ENCODE measurements at regions not wholly inside any gene's neighbourhood (a gene's known extent, or its start where the extent isn't known, plus 50 kb on each side); places are given as distances from the start of the nearest gene placed in this dataset.
"Not testable (repeated sequence)": the region's sequence is repeated elsewhere in the genome, so short reads cannot be mapped to it uniquely, and the experiment has no call there.

DNA sequence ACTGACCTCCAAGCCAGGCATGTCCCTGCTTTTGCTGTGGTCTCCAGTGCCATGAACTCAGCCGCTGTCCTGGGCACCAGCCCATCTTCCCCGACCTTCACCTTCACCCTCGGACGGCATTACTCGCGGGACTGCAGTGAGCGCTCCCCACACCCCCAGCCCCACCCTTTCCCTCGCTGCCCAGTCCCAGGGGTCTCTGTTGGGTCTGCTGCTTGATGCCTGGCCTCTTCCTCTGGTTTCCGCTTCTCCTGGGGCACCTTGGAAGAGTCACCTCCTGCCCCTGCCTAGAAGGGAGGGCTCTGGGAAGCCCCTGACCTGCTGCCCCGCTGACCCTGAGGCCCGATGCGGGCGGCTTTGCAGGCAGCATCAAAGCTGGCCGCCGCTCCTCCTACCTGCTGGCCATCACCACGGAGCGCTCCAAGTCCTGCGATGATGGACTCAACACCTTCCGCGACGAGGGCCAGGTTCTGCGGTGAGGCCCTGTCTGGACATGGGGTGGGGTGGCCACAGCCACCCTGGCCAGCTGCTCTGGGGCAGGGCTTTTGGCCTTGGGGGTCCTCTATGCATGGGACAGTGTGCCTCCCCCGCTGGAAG, 102.3 kb downstream of the ZNF267 start:
- H3K4me3 ChIP-seq (ENCODE audit: low read depth, low read length); DNase-seq (ENCODE audit: low read depth): not testable (repeated sequence)

DNA sequence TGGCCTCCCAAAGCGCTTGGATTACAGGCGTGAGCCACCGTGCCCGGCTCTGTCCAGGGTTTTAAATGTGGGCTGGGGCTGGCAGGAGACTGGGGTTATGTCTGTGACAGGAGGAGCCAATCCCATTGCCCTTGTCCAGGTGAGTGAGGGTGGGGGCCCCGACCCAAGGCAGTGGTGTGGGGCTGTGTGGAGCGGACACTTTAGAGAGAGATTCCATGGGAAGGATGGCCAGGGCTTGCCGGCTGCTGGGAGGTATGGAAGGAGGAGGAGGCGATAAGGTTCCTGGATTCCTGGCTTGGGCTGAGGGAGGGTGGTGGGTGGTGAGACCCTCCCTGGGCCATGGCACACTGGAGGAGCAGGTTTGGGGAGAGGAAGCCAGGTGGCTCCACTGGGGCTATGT, 104.9 kb downstream of the ZNF267 start:
- DNase-seq (ENCODE audit: low read depth) = not testable (repeated sequence)

DNA sequence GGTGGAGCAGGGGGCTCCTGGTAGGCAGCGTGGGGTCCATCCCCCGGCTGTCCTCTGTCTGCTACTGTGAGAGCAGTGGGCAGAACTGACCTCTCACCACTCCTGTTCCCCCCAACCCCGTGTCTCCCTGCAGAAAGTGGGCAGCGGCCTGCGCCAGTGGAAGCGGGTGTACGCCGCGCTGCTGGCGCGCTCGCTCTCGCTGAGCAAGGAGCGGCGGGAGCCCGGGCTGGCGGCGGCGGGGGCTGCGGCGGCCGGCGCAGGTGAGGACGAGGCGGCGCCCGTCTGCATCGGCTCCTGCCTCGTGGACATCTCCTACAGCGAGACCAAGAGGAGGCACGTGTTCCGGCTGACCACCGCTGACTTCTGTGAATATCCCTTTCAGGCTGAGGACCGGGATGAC, 108.1 kb downstream of the ZNF267 start:
- H3K4me3 ChIP-seq (ENCODE audit: low read depth, low read length); DNase-seq (ENCODE audit: low read depth): not testable (repeated sequence)

More for the DNA sequence above, 104.9 kb downstream of the ZNF267 start:
- not testable (repeated sequence) for H3K4me3 ChIP-seq (ENCODE audit: low read depth, low read length)

- not testable (repeated sequence) for H3K4me3 ChIP-seq (ENCODE audit: low read depth, low read length); DNase-seq (ENCODE audit: low read depth)
These were observed 109.4 kb downstream of the ZNF267 start for GRCh38 chr16:31982986-31983385.

GRCh38 chr16:31983666-31984065, 110.1 kb downstream of the ZNF267 start:
- H3K4me3 ChIP-seq (ENCODE audit: low read depth, low read length); DNase-seq (ENCODE audit: low read depth): not testable (repeated sequence)

GRCh38 chr16:31986895-31987294, 113.3 kb downstream of the ZNF267 start:
- DNase-seq (ENCODE audit: low read depth); H3K4me3 ChIP-seq (ENCODE audit: low read depth, low read length): not testable (repeated sequence)

DNA sequence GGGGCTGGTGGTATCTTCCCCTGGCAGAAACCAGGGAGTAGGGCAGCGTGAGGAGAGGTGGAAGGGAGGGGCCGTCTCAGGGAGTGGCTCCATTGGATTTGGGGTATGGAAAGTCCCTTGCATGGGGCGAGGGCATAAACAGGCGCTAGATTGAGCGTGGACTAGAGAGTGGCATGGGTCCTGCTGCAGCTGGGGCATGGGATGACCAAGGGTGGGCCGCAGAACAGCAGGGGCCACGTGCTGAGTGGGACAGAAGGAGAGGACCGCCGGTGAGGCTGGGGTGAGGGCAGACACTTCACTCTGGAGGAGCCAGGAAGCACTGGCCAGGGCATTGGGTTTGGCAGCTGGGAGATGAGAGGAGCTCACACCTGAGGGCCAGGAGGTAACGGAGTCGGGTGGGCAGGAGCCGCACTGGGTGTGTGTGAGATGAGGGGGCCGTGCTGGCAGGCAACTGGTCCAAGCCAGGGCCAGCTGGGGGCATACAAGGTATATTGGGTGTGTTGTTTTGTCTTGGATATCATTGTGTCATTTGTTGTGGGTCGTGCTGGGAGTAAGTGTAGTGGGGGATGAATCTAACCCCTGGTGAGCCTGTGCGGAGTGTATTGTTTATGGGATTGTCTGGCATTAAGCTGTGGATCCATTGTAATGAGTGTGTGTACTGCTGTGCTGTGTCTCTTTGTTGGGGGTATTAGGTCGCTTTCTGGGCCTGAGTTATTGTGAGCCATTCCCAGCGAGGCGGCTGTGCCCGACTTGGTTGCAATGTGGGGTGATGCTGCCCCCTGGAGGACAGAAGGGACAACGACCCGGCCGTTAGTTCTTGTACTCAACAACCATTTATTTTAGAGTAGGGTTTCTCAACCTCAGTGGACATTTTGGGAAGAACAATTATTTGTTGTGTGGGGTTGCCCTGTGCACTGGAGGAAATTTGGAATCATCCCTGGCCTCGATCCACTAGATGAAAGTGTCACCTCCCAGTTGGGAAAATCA, 115.3 kb downstream of the ZNF267 start:
- DNase-seq (ENCODE audit: low read depth); H3K4me3 ChIP-seq (ENCODE audit: low read depth, low read length): not testable (repeated sequence)

DNA sequence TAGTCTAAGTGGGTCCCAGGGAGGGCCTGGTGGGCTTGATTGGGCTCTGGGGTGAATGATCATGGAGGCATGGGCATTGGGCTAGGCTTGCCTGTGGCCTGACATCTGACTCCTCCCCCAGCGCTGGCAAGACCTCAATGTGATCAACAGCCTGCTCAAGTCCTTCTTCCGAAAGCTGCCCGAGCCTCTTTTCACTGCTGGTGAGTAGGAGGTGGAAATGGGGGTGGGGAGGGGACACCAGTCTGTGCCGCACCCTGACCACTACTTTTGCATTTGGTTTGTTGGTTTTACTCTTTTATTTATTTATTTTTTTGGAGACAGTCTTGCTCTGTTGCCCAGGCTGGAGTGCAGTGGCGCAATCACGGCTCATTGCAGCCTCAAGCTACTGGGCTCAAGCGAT, 116.7 kb downstream of the ZNF267 start:
- not testable (repeated sequence) for H3K4me3 ChIP-seq (ENCODE audit: low read depth, low read length); DNase-seq (ENCODE audit: low read depth)

DNA sequence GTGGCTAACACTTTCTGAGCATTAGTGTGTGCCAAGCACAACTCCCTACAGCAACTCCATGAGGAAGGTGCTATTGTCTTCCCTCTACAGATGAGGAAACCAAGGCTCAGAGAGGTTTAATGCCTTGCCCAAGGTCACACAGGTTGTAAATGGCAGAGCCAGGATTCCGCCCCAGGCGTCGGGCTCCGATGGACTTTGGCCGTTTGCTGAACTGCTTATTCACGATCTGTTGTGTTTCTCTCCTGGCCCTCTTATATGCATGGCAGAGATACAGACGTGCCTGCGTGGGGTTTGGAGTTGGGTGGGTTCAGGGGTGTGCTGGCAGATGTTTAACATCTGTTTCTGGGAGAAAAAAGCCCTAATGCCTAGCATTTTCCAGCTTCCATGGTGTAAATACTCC, 117.4 kb downstream of the ZNF267 start:
- not testable (repeated sequence) for H3K4me3 ChIP-seq (ENCODE audit: low read depth, low read length); DNase-seq (ENCODE audit: low read depth)

DNA sequence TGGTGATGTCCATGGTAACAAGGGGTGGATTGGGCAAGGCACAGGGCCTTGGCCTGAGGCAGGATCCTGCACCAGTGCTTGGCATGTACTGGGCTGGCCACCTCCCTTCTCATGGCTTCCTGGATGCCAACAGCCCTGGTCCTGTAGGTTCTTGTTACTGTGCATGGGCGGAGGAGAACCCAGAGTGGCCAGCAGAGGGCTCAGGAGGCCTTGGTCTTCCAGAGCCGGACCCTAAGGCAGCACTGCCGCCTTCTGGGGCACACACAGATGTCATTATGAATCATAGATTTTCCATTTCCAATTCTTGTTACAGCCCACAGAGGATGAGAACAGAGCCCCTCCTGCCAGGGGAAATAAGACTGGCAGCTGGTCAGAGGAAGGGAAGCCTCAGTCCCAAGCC, 122.7 kb downstream of the ZNF267 start:
- not testable (repeated sequence) for DNase-seq (ENCODE audit: low read depth)

GRCh38 chr16:32002496-32002895, 128.9 kb downstream of the ZNF267 start:
- DNase-seq (ENCODE audit: low read depth) = not testable (repeated sequence)

More for the DNA sequence above, 122.7 kb downstream of the ZNF267 start:
- not testable (repeated sequence) for H3K4me3 ChIP-seq (ENCODE audit: low read depth, low read length)

DNA sequence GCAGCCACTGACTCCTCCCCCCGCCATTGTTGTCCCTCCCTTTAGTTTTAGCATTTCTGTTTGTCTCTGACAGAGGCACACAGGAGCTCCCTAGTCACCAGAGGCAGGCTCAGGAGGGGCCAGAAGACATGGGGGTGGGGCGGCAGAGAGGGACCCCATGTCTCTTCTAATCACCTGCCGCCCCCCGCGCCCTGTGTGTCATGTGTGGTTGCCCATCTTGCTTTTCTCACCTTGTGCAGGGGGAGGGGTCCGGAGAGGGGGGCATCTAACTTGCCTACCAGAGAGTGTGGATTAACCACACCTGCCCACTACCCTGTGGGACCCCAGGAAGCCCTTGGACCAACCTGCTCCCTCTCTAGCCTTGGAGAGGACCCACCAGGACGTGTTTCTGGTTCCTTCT, 130.2 kb downstream of the ZNF267 start:
- DNase-seq (ENCODE audit: low read depth); H3K4me3 ChIP-seq (ENCODE audit: low read depth, low read length): not testable (repeated sequence)

More at GRCh38 chr16:32002496-32002895, 128.9 kb downstream of the ZNF267 start:
- not testable (repeated sequence) for H3K4me3 ChIP-seq (ENCODE audit: low read depth, low read length)

DNA sequence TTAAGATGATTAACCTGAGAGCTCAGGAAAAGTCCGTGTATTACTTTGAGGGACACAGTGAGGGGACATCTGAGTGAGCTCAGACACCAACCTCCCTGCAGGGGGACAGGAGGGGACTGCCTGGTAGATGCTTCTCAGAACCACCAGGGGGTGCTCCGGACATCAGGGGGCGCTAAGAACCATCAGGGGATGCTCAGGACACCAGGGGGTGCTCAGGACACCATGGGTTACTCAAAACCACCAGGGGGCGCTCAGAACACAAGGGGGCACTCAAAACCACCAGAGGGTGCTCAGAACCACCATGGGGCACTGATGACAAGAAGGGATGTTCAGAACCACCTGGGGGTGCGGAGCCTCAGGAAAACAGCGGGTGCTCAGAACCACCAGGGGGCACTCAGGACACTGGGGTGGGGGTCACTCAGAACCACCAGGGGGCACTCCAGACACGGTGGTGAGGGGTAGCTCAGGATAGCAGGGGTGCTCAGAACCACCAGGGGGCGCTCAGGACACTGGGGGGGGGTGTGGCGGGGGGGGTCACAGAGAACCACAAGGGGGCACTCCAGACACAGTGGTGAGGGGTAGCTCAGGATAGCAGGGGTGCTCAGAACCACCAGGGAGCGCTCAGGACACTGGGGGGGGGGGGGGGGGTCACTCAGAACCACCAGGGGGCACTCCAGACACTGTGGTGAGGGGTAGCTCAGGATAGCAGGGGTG, 165.3 kb downstream of the ZNF267 start:
- not testable (repeated sequence) for DNase-seq (ENCODE audit: low read depth); H3K4me3 ChIP-seq (ENCODE audit: low read depth, low read length)

- not testable (repeated sequence) for DNase-seq (ENCODE audit: low read depth); H3K4me3 ChIP-seq (ENCODE audit: low read depth, low read length)
These were observed 166.3 kb downstream of the ZNF267 start for GRCh38 chr16:32039919-32040318.

DNA sequence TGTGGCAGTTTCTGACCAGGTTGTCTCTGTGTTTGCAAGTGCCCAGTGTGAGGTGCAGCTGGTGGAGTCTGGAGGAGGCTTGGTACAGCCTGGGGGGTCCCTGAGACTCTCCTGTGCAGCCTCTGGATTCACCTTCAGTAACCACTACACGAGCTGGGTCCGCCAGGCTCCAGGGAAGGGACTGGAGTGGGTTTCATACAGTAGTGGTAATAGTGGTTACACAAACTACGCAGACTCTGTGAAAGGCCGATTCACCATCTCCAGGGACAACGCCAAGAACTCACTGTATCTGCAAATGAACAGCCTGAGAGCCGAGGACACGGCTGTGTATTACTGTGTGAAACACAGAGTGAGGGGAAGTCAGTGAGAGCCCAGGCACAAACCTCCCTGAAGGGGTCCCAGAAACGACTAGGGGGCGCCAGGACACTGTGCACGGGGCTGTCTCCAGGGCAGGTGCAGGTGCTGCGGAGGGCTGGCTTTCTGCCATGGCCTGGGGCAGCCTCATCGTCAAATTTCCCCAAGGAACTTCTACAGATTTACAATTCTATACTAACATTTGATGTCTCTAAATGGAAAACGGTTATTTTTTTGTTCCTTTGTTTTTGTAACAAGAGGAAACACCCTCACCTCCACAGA, 187.0 kb upstream of the TP53TG3D start:
- not testable (repeated sequence) for H3K4me3 ChIP-seq (ENCODE audit: low read depth, low read length); DNase-seq (ENCODE audit: low read depth)

DNA sequence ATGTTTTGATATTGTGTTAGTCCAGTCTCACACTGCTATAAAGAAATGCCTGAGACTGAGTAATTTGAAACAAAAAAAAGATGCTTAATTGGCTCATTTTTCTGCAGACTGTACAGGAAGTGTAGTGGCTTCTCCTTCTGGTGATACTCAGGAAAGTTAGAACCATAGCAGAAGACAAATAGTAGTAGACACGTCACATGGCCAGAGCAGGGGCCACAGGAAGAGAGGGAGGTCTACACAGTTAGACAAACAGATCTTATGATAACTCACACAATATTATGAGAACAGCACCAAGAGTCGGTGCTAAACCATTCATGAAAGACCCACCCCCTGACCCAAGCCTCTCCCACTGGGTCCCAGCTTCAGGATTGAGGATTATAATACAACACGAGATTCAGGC, 181.5 kb upstream of the TP53TG3D start:
- DNase-seq (ENCODE audit: low read depth); H3K4me3 ChIP-seq (ENCODE audit: low read depth, low read length): not testable (repeated sequence)

DNA sequence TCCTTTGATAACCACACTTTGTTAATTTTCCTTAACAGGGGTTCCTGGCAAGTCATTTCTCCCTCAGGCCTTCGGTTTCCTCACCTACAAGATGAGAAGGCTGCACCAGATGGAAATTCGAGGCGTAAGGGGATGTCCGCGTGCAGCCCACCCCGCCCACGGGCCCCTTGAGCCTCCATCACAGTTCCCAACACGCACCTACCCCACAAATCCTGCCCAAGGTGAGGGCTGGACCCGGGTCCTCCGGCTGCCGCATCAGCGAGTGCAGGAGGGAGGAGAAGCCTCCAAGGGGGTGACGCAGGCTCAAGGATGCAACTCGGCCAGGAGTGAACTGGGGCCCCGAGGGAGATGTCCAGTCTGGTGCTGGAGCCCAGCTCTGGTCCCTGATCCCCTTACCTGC, 169.2 kb upstream of the TP53TG3D start:
- DNase-seq (ENCODE audit: low read depth); H3K4me3 ChIP-seq (ENCODE audit: low read depth, low read length): not testable (repeated sequence)

DNA sequence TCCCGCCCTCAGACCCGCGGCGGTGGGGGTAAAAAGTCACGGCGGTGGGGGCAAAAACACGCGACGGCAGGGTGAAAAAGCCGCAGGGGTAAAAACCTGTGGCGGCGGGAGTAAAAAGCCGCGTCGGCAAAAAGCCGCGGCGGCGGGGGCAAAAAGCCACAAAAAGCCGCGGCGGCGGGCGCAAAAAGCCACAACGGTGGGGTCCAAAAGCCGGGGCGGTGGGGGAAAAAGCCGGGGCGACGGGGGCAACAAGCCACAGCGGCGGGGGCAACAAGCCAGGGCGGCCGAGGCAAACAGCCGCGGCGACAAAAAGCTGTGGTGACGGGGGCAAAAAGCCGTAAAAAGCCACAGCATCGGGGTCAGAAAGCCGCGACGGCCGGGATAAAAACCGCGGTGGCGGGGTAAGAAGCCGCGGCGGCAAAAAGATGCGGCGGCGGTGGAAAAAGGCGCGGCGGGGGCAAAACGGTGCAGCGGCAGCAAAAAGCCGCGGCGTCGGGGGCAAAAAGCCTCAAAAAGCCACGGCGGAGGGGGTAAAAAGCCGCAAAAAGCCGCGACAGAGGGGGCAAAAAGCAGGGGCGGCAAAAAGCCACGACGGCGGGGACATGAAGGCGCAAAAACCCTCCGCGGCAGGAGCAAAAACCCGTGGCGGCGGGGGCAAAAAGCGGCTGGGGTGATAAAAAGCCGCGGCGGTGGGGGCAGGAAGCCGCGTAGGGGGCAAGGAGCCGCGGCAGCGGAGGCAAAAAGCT, 168.3 kb upstream of the TP53TG3D start:
- not testable (repeated sequence) for DNase-seq (ENCODE audit: low read depth); H3K4me3 ChIP-seq (ENCODE audit: low read depth, low read length)
